ENCODE measurements at regions not wholly inside any gene's neighbourhood (a gene's known extent, or its start where the extent isn't known, plus 50 kb on each side); places are given as distances from the start of the nearest gene placed in this dataset.

DNA sequence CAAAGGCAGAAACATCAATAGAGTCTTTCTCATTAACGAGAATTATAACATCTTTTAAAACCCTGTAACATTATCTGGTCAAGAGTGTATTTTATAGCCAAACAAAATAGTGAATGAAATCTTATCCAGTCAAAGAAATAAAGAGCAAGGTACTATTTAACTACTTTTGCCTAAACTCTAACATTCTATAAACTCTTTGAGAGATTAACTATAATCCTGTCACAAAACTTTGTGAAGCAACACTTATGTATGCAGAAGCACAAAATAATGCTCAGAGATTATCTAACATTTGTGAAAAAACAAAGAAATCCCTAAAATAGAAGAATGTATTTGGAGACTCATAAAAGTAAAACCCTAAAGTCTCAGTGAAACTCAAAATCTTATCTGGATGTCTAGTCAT lies 124.4 kb upstream of the LUZP2 start:
- TF ChIP-seq, protein P1, sequence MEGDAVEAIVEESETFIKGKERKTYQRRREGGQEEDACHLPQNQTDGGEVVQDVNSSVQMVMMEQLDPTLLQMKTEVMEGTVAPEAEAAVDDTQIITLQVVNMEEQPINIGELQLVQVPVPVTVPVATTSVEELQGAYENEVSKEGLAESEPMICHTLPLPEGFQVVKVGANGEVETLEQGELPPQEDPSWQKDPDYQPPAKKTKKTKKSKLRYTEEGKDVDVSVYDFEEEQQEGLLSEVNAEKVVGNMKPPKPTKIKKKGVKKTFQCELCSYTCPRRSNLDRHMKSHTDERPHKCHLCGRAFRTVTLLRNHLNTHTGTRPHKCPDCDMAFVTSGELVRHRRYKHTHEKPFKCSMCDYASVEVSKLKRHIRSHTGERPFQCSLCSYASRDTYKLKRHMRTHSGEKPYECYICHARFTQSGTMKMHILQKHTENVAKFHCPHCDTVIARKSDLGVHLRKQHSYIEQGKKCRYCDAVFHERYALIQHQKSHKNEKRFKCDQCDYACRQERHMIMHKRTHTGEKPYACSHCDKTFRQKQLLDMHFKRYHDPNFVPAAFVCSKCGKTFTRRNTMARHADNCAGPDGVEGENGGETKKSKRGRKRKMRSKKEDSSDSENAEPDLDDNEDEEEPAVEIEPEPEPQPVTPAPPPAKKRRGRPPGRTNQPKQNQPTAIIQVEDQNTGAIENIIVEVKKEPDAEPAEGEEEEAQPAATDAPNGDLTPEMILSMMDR (IDR thresholded peaks at IDR 0.05; ENCODE audit: low read length) = no peak
- TF ChIP-seq EZH2 (optimal IDR thresholded peaks at IDR 0.05; ENCODE audit: low read depth, low read length) = no peak
- TF ChIP-seq EZH2phosphoT487 (IDR thresholded peaks at IDR 0.05; ENCODE audit: low read length) = no peak
- no peaks in the 10 kb centered on the region for H3K79me2 ChIP-seq (ENCODE audit: low read length)
- no peaks in the 10 kb centered on the region for H4K20me1 ChIP-seq (ENCODE audit: insufficient read depth, low read length)
- no peaks in the 10 kb centered on the region for H3F3A ChIP-seq (ENCODE audit: insufficient read depth, low read length)
- H3K9me2 ChIP-seq (replicated peaks; ENCODE audit: insufficient read depth, low read length) = no peaks in the 10 kb centered on the region
- no peaks in the 10 kb centered on the region for H3K4me1 ChIP-seq (ENCODE audit: low read length)
- H3K4me2 ChIP-seq (ENCODE audit: low read depth, low read length) = no peak overlapping the region
- no peak overlapping the region for H3K4me3 ChIP-seq (ENCODE audit: low read length)
- H3K9me3 ChIP-seq (replicated peaks; ENCODE audit: insufficient read depth, low read length) = no peaks in the 10 kb centered on the region
- no peak overlapping the region for H2AFZ ChIP-seq (ENCODE audit: low read length)
- no peaks in the 10 kb centered on the region for H3K36me3 ChIP-seq (replicated peaks; ENCODE audit: insufficient read depth, low read length)
- H3K27ac ChIP-seq (ENCODE audit: low read length) = no peak overlapping the region
- H3K27me3 ChIP-seq (replicated peaks; ENCODE audit: insufficient read depth, low read length) = no peaks in the 10 kb centered on the region
- H3K9ac ChIP-seq (ENCODE audit: low read length) = no peak overlapping the region
- no peak for DNase-seq

DNA sequence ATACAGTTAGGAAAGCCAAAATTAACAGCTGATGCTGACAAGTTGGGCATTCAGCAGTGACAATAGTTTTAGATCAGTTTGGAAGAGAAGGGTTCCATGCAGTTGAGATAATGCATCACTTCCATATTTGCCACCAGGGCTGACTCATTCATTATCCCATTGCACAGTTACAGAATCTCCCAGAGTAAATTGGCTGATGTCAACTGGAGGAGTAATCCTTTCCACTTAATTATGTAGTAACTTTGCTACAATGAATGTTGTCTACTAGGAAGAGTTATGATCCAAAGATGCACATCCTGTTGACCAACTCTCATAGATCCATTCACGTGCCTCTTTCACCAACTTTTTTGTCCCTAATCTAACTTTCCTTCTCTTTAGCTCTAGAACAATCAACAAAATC lies 123.3 kb upstream of the LUZP2 start:
- no peaks in the 10 kb centered on the region for H4K20me1 ChIP-seq (ENCODE audit: insufficient read depth, low read length)
- H3K79me2 ChIP-seq (ENCODE audit: low read length) = no peaks in the 10 kb centered on the region
- TF ChIP-seq EZH2phosphoT487 (IDR thresholded peaks at IDR 0.05; ENCODE audit: low read length) = no peak
- no peak for TF ChIP-seq EZH2 (optimal IDR thresholded peaks at IDR 0.05; ENCODE audit: low read depth, low read length)
- TF ChIP-seq, protein P1 (IDR thresholded peaks at IDR 0.05; ENCODE audit: low read length) = no peak
- no peak for DNase-seq
- H3K27me3 ChIP-seq (replicated peaks; ENCODE audit: insufficient read depth, low read length) = no peaks in the 10 kb centered on the region
- H3K9me2 ChIP-seq (replicated peaks; ENCODE audit: insufficient read depth, low read length) = no peaks in the 10 kb centered on the region
- no peaks in the 10 kb centered on the region for H3K9me3 ChIP-seq (replicated peaks; ENCODE audit: insufficient read depth, low read length)
- no peak overlapping the region for H3K4me2 ChIP-seq (ENCODE audit: low read depth, low read length)
- H3K4me3 ChIP-seq (ENCODE audit: low read length) = no peak overlapping the region
- no peak overlapping the region for H2AFZ ChIP-seq (ENCODE audit: low read length)
- H3K4me1 ChIP-seq (ENCODE audit: low read length) = no peaks in the 10 kb centered on the region
- H3K36me3 ChIP-seq (replicated peaks; ENCODE audit: insufficient read depth, low read length) = no peaks in the 10 kb centered on the region
- H3F3A ChIP-seq (ENCODE audit: insufficient read depth, low read length) = no peaks in the 10 kb centered on the region
- no peak overlapping the region for H3K27ac ChIP-seq (ENCODE audit: low read length)
- no peak overlapping the region for H3K9ac ChIP-seq (ENCODE audit: low read length)

GRCh38 chr11:24375351-24375750 lies 121.5 kb upstream of the LUZP2 start:
- H4K20me1 ChIP-seq (ENCODE audit: insufficient read depth, low read length) = no peaks in the 10 kb centered on the region
- H3F3A ChIP-seq (ENCODE audit: insufficient read depth, low read length) = no peaks in the 10 kb centered on the region
- DNase-seq = no peak
- H3K9me3 ChIP-seq (replicated peaks; ENCODE audit: insufficient read depth, low read length) = no peaks in the 10 kb centered on the region
- H3K4me3 ChIP-seq (ENCODE audit: low read length) = no peak overlapping the region
- no peaks in the 10 kb centered on the region for H3K9me2 ChIP-seq (replicated peaks; ENCODE audit: insufficient read depth, low read length)
- TF ChIP-seq, protein P1 (IDR thresholded peaks at IDR 0.05; ENCODE audit: low read length) = no peak
- no peak for TF ChIP-seq EZH2 (optimal IDR thresholded peaks at IDR 0.05; ENCODE audit: low read depth, low read length)
- TF ChIP-seq EZH2phosphoT487 (IDR thresholded peaks at IDR 0.05; ENCODE audit: low read length) = no peak
- no peak overlapping the region for H3K9ac ChIP-seq (ENCODE audit: low read length)
- no peaks in the 10 kb centered on the region for H3K79me2 ChIP-seq (ENCODE audit: low read length)
- no peaks in the 10 kb centered on the region for H3K27me3 ChIP-seq (replicated peaks; ENCODE audit: insufficient read depth, low read length)
- no peak overlapping the region for H2AFZ ChIP-seq (ENCODE audit: low read length)
- H3K27ac ChIP-seq (ENCODE audit: low read length) = no peak overlapping the region
- H3K4me1 ChIP-seq (ENCODE audit: low read length) = no peaks in the 10 kb centered on the region
- H3K36me3 ChIP-seq (replicated peaks; ENCODE audit: insufficient read depth, low read length) = no peaks in the 10 kb centered on the region
- H3K4me2 ChIP-seq (ENCODE audit: low read depth, low read length) = no peak overlapping the region

Measured in MM.1S (cell line).